AG10803 (cell line): ENCODE measurements at regions not wholly inside any gene's neighbourhood (a gene's known extent, or its start where the extent isn't known, plus 50 kb on each side); places are given as distances from the start of the nearest gene placed in this dataset.
A peak's percentile ranks its signal among the peaks of the same experiment; 100 is the strongest.

Experiments used
- DNase-seq: peaks from one replicate; pipeline ENCODE4 v3.0.0; 2010; ENCODE audit warnings: low read depth
- H3K4me3 ChIP-seq: 2 replicates; pipeline ENCODE4 v1.5.1; 2011; ENCODE audit warnings: mild to moderate bottlenecking, low read length, control low read depth
- CTCF ChIP-seq: conservative IDR thresholded peaks from 2 replicates; pipeline ENCODE4 v1.5.1; 2011; ENCODE audit warnings: mild to moderate bottlenecking, low read length, control low read depth, inconsistent platforms

GRCh38 chr7:17083392-17084165, 201.8 kb upstream of the AGR3 start:
- TF ChIP-seq CTCF = no peak
- DNase-seq = no peak
- no peak overlapping the region for H3K4me3 ChIP-seq

DNA sequence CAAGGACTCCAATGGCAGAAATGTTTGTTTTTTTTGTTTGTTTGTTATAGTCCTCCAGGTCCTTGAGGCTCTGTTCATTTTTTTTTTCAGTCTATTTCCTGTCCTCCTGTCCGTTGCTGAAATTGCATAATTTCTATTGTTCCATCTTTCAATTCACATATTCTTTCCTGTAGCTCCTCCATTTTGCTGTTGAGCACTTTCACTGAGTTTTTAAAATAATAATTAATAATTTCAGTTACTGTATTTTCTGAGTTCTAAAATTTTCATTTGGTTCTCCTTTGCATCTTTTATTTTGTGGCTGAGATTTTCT, 202.3 kb upstream of the AGR3 start:
- no peak overlapping the region for H3K4me3 ChIP-seq

GRCh38 chr7:17085186-17085585, 203.4 kb upstream of the AGR3 start:
- TF ChIP-seq CTCF = no peak
- DNase-seq = no peak
- no peak overlapping the region for H3K4me3 ChIP-seq

More for the DNA sequence above, 202.3 kb upstream of the AGR3 start:
- no peak for TF ChIP-seq CTCF
- DNase-seq = no peak

DNA sequence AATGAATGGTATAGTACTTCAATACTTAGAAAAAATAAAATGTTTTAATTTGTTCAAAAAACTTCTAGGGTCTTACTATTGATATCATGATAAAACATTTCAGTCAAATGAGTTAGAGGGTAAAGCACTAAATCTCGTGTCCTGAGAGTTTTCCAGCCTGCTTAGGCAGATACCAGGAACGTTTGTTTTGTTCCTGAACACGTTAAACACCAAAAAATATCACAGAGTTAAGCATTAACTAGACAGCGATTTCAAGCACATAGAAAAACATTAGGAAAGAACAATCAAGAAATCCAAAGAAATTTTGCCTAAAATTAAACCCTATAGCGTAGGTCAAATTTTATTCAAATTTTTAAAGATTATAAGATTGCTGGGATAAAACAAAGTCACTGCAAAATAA, 204.6 kb upstream of the AGR3 start:
- no peak for DNase-seq
- TF ChIP-seq CTCF = no peak
- H3K4me3 ChIP-seq = no peak overlapping the region

DNA sequence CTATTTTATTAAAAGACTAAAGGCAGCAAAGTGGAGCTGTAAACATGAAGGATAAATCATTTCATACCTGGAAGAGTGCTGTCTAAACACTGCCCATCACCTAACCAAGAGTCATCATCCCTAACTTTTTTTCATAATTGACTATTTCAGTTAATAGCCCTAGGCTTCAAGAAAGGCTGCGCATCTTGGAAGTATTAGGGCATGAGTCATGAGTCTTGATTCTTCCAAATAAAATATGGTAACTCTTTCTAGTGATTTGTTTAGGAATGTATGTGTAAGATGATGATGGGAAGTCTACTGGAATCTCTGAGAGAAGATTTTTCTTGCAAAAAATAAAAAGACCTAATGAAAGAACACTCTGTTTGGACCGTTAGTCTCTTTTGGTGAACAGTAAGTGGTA, 207.7 kb upstream of the AHR start:
- no peak overlapping the region for H3K4me3 ChIP-seq
- no peak for TF ChIP-seq CTCF
- peak; percentile 86 for DNase-seq

GRCh38 chr7:17093461-17093860, 205.0 kb upstream of the AHR start:
- no peak overlapping the region for H3K4me3 ChIP-seq
- no peak for DNase-seq
- no peak for TF ChIP-seq CTCF

DNA sequence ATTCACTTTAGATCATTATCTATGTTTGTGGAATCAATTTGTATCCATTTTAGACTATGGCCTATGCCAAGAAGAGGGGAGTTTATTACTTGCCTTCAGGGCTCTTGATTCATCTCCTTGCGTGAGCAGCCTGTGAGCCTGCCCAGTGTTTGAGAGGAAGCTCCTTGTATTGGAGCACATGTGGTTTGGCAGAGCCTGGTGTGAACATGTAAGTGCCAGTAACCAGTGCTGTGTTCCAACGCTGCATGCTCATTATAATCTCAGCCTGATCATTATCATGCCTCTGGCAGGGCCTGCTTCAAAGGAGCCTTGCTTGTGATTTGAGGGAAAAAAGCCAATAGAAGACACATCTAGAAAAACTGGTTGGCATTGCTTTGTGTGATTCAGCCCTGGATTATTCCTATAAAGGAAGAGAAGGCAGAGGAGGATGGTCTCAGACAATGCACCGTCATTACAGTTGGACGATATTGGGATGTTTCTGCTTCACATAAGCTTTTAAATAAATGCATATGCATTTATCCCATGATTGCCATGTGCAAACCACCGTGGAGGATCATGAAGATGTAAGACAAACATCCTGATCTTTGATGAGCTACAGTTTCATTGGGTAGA, 203.4 kb upstream of the AHR start:
- no peak for TF ChIP-seq CTCF
- no peak overlapping the region for H3K4me3 ChIP-seq
- peak; percentile 99 for DNase-seq
